Choroid plexus epithelial cell (primary cell): ENCODE measurements at regions not wholly inside any gene's neighbourhood (a gene's known extent, or its start where the extent isn't known, plus 50 kb on each side); places are given as distances from the start of the nearest gene placed in this dataset.

Experiments used
- DNase-seq: peaks from one replicate; pipeline ENCODE4 v3.0.0-alpha.2; 2010; ENCODE audit warnings: low read depth
- H3K4me3 ChIP-seq: 2 replicates; pipeline ENCODE4 v1.5.1; 2011; ENCODE audit warnings: low read depth, mild to moderate bottlenecking, control low read depth, low read length, moderate library complexity
- TF ChIP-seq, protein P1 (sequence below): conservative IDR thresholded peaks from 2 replicates; pipeline ENCODE4 v1.5.1; 2011; ENCODE audit warnings: low read depth, mild to moderate bottlenecking, control low read depth, inconsistent platforms, low read length, moderate library complexity

- no peak overlapping the region for H3K4me3 ChIP-seq
- DNase-seq = peak; percentile 83
- TF ChIP-seq, protein P1, sequence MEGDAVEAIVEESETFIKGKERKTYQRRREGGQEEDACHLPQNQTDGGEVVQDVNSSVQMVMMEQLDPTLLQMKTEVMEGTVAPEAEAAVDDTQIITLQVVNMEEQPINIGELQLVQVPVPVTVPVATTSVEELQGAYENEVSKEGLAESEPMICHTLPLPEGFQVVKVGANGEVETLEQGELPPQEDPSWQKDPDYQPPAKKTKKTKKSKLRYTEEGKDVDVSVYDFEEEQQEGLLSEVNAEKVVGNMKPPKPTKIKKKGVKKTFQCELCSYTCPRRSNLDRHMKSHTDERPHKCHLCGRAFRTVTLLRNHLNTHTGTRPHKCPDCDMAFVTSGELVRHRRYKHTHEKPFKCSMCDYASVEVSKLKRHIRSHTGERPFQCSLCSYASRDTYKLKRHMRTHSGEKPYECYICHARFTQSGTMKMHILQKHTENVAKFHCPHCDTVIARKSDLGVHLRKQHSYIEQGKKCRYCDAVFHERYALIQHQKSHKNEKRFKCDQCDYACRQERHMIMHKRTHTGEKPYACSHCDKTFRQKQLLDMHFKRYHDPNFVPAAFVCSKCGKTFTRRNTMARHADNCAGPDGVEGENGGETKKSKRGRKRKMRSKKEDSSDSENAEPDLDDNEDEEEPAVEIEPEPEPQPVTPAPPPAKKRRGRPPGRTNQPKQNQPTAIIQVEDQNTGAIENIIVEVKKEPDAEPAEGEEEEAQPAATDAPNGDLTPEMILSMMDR = no peak
These were observed 479.4 kb upstream of the ZEB2 start for GRCh38 chr2:144999071-144999875.

DNA sequence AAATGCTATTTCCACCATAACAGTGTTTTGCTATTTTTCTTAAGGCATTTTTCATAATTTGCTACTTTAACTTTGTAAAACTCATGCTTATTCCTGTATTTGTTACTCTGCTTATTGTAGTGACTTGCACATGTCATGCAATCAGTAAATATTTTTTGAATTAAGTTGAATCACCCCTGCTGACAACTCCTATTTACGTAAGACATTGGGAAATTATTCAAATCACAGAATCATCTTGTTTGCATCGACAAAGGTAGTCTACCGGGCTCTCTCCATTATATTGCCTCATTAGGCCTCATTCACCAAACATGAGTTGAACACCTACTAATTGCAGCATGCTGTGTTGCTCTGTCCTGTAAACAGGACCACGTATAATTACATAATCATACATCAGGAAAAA is 478.5 kb upstream of the ZEB2 start:
- no peak for DNase-seq
- TF ChIP-seq, protein P1 = no peak
- H3K4me3 ChIP-seq = no peak overlapping the region

DNA sequence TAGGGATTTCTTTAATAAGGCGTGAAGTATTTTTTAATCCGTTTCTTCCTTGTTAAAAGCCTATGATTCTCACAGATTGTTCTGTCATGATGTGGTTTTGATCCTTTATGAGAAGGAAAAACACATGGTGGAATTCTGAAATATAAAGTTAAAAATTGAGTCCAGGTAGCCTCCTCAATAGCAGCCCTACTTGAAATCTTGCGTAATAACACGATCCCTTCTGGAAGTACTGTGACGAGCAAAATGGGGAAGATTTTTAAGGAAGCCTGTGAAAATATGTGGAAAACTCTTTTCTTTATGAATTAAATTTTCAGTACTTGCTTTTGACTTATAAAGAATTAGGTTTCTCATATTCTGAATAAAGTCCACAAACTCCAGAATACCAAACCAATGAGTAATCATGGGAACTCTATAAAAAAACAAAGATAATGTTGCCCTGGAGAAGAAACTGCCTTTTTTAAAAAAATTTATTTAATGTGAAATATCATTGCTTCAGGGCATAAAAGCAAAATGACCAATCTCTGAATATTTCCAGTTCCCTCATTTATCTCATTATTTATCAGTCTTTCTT is 476.4 kb upstream of the ZEB2 start:
- DNase-seq = peak; percentile 72
- TF ChIP-seq, protein P1 = no peak

DNA sequence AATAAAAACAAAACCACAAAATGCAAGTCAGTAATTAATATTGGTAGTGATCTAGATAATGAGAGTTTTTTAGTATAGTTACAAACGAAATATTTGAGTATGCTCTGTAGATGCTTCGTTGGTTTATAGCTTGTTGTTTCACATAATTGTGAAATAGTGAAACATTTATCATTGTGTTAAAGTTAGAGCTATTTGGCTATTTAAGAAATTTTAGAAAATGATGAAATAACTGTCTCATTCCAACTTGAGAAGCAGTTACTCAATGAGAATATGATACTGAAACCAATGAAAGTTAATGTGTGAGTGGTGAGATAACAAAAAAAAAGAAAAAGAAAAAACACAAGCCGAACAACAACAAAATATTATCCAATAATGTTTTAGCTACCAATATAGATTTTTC is 475.6 kb upstream of the ZEB2 start:
- no peak overlapping the region for H3K4me3 ChIP-seq
- DNase-seq = peak; percentile 48
- TF ChIP-seq, protein P1 = no peak

More for the DNA sequence above, 476.4 kb upstream of the ZEB2 start:
- H3K4me3 ChIP-seq = no peak overlapping the region

DNA sequence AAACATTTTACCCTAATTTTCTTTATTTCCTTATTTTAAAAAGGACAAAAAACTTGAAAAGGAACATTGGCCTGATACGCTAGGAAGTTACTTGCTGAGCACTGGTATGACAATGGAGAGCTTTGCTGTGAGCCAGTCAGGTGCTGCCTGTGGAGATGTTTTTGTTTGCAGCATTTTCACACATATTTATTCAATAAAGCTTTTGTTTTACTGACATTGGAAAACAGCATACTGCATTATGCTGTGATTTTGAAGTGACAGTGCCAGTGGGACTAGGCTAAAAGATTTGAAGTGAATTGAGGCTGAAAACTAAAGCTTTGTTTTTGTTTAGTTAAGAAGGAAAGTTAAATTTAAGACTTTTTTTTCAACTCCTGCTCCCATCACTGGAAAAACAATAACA is 470.7 kb upstream of the ZEB2 start:
- no peak for DNase-seq
- no peak overlapping the region for H3K4me3 ChIP-seq
- TF ChIP-seq, protein P1 = no peak

DNA sequence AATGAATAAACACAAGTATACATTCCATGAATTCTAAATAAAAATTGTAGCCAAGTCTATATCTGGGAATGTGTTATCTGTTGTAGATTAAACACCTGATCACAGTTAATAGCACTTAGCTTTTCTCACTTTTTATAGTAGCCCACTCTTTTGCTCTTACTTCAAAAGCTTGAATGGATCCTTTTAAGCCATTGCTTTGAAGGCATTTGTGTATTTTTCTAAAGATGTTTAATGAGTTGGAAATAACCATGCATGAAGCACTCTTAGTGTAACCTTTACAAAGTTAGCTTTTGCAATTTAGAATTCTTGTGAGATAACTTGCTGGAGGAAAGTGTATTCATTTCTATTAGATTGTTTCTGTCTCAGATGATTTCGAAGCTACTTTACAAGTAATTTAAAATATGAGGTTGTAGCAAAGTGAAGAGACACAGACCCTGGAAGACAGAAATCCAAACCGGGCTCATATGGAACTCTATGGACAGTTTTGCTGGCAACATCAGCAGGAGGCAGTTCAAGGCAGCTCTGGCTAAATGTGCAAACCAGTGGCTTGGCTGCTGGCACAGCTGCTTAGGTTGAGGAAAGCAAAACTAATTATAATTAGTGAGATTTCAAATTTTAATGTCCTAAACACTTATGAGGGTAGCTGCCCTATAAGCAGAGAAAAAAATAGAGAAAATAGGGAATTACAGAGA is 469.8 kb upstream of the ZEB2 start:
- TF ChIP-seq, protein P1 = no peak
- no peak overlapping the region for H3K4me3 ChIP-seq
- DNase-seq = no peak

DNA sequence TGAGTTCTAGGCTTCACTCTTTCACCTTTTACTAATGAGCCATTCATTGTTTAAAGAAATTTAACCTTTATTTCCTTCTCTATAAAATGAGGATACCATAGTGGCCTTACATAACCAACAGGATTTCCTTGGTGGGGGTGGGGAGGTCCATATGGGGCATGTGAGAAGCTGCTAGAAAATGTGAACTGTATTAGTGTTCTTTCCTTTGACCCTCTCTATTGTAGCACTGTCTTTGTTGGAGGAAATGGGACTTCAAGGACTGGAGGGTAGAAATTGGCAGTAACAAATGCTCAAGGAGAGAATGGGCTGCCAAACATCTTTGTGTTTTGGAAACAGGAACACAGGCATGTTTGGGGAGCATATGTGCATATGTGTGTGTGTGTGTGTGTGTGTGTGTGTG is 468.7 kb upstream of the ZEB2 start:
- H3K4me3 ChIP-seq = no peak overlapping the region
- TF ChIP-seq, protein P1 = no peak
- no peak for DNase-seq
